H7 (cell line): ENCODE measurements at regions not wholly inside any gene's neighbourhood (a gene's known extent, or its start where the extent isn't known, plus 50 kb on each side); places are given as distances from the start of the nearest gene placed in this dataset.

Experiments
- DNase-seq: peaks from one replicate; pipeline ENCODE4 v3.0.0; 2012
- H3K27me3 ChIP-seq: 2 replicates; pipeline ENCODE4 v1.6.0; 2011; ENCODE audit warnings: mild to moderate bottlenecking, low read length; ENCODE audit not compliant: control insufficient read depth, insufficient read depth
- H3K36me3 ChIP-seq: replicated peaks from 2 replicates; pipeline ENCODE4 v1.5.1; 2011; ENCODE audit warnings: low read length; ENCODE audit not compliant: control insufficient read depth, insufficient read depth
- H3K4me3 ChIP-seq: 2 replicates; pipeline ENCODE4 v1.5.1; 2011; ENCODE audit warnings: low read depth, mild to moderate bottlenecking, control low read depth, low read length, moderate library complexity; ENCODE audit not compliant: insufficient read depth

DNA sequence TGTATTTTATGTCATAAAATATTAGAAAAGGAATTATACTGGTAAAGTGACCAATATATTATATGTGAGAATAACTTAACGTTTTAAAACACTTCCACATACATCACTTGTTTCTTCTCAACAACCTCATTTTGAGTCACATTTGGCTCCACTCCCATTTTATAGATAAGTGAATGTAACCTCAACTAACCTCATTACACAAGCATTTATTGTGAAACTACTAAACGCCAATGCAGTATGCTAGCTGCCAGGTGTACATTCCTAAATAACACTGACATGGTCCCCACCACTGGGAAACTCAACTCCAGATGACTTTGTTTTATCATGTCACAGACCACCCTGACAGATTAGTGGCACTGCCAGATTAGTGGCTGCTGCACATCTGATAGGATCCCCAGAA is 249.7 kb upstream of the CNTN4 start:
- DNase-seq, result no peak
- Histone ChIP-seq H3K36me3 (no peaks in the 10 kb centered on the region), H3K4me3 (no peak overlapping the region), H3K27me3 (no peaks in the 10 kb centered on the region)

DNA sequence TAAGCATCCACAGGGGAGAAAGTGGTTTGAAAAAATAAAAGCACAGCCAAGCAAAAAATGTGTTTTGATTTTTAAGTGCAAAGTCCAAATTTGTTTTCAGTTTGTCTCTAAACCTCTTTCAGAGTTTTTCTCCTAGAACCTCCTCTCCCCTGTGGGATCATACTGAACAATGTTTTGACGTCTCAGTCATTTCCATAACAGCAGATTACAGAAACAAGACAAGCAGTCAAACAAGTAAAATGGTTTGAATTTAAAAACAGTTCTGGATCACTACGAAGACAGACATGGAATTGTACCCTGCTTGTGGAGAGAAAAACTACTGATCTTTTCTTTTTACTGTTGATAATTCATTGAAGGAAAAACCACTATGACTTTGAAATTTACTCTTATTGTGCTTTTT is 245.7 kb upstream of the CNTN4 start:
- no peak for DNase-seq
- Histone ChIP-seq H3K36me3 (no peaks in the 10 kb centered on the region), H3K27me3 (no peaks in the 10 kb centered on the region), H3K4me3 (no peak overlapping the region)

DNA sequence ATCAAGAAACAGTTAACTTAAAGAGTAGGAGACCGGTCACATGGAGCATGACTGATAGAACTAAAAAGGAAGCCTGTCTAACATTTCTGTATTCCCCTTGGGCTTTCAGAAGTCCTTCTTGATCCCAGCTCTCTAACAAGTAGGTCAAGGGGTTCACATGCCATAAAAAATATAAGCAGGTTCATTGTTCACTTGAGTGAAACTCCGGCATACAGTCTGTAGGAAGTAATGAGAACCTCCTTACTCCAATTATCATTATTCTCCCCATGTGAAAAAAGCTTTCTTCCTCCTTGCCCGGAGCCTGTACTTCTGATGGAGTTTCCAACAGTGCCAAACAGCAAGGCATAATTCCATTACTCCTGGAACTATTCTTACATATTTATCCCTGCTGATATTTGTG is 242.8 kb upstream of the CNTN4 start:
- Histone ChIP-seq H3K27me3 (no peaks in the 10 kb centered on the region), H3K4me3 (no peak overlapping the region), H3K36me3 (no peaks in the 10 kb centered on the region)
- DNase-seq, result no peak

DNA sequence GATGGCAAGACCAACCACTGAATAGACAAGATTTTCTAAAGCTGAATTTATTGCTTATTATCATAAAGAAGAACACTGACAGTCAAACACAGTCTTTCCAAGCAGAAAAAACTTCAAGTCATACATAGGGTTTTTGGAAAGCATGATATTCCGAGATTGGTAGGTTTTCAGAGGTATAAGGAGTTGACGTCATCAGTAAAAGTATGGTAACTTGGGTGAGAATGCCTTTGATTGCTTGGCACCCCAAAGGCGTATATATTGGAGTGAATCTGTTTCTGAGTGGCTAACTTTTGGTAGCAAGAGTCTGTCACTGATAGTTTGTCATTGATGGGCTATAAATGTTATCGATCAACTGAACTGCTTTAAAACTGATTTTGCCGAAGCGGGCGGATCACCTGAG is 227.9 kb upstream of the CNTN4 start:
- no peak for DNase-seq
- Histone ChIP-seq H3K27me3 (no peaks in the 10 kb centered on the region), H3K36me3 (no peaks in the 10 kb centered on the region), H3K4me3 (no peak overlapping the region)

DNA sequence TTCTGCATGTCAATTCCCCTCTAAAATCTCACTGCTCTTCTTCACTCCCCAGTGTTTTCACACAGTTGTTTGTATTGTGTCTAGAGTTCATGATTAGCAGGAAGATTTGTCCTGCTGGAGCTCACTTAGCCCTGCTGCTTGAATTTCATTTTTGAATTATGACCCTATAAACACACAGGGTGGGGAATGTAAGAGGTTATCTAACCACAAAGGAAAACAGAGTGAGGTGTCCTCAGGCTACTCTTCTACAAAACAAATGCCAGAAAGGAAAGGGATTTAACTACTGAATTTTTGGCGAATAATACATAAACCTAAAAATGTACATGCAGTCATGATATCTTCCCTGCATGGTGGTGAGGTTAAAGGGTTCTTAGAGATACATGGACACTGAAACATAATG is 215.1 kb upstream of the CNTN4 start:
- H3K27me3 ChIP-seq, result no peaks in the 10 kb centered on the region
- DNase-seq, result no peak
- H3K36me3 ChIP-seq, result no peaks in the 10 kb centered on the region
- H3K4me3 ChIP-seq, result no peak overlapping the region

DNA sequence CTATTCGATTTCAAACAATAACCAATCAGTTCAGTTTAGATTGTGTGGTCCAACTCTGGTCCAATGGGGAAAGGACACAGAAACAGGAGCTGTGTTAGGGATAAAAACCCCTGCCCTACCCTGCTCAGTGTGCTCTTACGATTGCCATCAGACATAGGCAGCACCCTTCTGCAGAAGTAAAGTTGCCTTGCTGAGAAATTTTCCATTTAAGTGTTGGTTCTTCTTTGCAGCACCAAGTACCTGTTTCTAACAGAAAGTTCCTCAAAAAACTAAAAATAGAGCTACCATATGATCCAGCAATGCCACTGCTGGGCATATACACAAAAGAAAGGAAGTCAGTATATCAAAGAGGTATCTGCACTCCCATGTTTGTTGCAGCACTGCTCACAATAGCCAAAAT is 206.2 kb upstream of the CNTN4 start:
- no peak for DNase-seq
- H3K4me3 ChIP-seq, result no peak overlapping the region
- H3K27me3 ChIP-seq, result no peaks in the 10 kb centered on the region
- H3K36me3 ChIP-seq, result no peaks in the 10 kb centered on the region

DNA sequence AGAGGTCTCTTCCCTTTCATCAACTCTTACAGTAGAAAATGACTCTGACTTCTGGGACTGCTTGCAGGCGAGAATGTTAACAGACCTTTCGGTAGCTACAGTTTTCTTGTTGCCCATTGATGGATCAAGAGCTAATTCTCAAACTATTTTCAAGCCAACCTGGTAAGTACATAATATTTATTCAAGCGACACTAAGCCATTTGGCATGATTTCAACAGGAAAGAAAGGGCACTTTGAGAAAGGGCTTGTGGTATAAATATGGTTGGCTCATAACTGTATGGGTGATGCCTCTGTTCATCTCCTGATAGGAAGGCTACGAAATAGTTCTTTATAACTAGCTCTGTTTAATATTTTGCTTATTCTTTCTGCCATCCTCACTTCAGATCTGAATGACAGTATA is 196.2 kb upstream of the CNTN4 start:
- Histone ChIP-seq H3K27me3 (no peaks in the 10 kb centered on the region), H3K4me3 (no peak overlapping the region), H3K36me3 (no peaks in the 10 kb centered on the region)
- DNase-seq, result no peak

DNA sequence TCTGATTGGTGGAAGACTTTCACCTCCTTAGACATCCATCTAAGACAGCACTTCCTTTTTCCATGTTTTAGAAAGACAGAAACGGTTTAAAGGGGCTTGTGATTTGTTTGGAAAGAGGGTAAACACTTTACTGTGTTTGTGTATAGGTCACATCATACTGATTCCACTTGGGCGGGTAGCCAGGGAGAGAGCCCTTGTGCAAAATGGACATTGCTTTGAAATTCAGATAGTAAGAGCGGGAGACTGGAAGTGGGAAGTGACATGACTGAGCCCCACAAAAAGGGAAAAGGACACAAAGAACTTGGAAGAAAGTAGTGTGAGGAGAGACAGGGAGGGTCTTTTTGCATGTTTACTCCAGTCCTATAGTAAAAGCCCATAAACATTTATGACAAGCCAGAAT is 195.6 kb upstream of the CNTN4 start:
- DNase-seq, result no peak
- Histone ChIP-seq H3K4me3 (no peak overlapping the region), H3K36me3 (no peaks in the 10 kb centered on the region), H3K27me3 (no peaks in the 10 kb centered on the region)

DNA sequence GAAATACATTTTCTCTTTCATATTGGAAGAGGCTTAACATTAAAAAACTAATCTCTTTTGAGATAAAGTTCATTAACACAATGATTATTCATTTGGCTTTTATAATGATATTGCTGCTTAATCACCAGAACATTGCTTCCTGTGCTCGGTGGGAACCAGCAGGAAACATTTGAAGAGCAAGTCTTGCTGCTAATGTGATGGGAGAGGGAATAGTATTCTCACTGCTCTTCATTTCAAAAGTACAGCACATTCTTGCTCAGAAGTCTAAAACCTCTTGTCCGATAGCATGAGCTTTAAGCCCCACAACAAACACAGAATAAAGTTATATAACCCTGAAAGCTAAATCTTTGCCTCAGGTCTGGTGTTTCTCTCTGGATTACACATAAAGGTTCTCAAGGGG is 190.8 kb upstream of the CNTN4 start:
- no peak overlapping the region for H3K4me3 ChIP-seq
- H3K36me3 ChIP-seq, result no peaks in the 10 kb centered on the region
- DNase-seq, result no peak
- H3K27me3 ChIP-seq, result no peaks in the 10 kb centered on the region

DNA sequence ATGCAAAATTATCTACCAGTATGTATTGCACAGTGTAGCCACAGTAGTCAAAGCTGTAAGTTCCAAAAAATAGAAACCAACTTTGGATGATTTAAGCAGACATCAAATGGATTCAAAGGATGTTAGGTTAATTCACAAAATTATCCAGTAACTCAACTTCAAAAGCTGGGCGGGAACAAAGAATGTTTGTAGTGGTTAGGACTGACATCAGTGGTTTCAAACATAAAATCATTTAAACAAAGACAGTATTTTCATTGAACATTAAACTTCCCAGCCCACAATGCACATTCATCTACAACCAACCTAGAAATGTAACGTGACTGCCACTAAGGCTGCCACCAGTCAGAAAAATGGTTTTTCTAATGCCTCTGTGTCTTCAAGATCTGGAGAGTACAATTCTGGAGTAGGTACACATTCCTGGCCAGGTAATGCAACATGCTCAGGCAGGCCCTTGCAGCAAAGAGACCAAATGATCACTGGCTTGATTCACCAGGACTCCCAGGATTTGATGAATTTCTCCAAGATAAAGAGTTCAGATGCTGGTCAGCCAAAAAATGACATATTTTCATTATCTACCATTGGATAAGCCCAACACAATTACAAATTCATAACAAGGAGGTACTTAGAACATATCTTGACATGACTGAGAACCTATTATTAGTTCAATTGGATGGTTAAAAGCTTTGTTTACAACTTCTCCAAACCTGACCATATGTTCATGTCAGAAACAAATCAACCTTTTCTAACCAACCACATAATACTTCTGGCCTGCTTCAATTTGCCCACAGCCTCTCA is 189.8 kb upstream of the CNTN4 start:
- H3K27me3 ChIP-seq, result no peaks in the 10 kb centered on the region
- H3K4me3 ChIP-seq, result no peak overlapping the region
- no peak for DNase-seq
- no peaks in the 10 kb centered on the region for H3K36me3 ChIP-seq

DNA sequence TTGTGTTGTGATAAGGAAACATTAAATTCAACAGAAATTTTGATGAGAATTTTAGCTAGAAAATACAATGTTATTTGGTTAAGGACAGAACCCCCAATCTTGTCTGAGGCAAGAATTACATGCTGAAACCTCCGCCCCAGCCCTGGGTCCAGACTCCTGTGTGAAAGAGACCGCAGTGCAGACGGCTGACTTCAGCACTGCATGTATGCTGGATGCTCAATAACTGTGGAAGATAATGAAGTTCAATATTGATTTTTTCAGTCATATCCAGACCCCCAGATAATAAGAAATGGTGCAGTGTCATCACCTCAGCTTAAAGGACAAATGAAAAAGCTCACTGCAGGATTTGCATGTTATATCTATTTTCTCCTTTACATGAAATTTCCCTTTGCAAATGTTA is 188.3 kb upstream of the CNTN4 start:
- H3K4me3 ChIP-seq, result no peak overlapping the region

DNA sequence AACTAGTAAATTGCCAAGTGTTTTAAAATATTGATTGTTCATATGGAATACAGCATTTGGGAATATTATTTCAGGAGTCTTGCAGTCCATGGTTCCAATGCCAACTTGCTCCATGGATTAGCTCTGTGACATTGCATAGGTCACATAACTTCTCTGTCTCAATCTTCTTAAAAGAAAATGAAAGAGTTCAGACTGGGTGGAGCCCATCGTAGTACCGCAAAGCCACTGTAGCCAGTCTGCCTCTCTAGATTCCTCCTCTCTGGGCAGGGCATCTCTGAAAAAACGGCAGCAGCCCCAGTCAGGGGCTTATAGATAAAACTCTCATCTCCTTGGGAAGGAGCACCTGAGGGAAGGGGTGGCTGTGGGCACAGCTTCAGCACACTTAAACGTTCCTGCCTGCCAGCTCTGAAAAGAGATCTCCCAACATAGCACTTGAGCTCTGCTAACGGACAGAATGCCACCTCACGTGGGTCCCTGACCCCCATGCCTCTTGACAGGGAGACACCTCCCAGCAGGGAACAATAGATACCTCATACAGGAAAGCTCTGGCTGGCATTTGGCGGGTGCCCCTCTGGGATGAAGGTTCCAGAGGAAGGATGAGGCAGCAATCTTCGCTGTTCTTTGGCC is 168.8 kb upstream of the CNTN4 start:
- Histone ChIP-seq H3K36me3 (no peaks in the 10 kb centered on the region), H3K4me3 (no peak overlapping the region), H3K27me3 (no peaks in the 10 kb centered on the region)
- no peak for DNase-seq

More for the DNA sequence above, 188.3 kb upstream of the CNTN4 start:
- H3K27me3 ChIP-seq, result no peaks in the 10 kb centered on the region
- H3K36me3 ChIP-seq, result no peaks in the 10 kb centered on the region
- no peak for DNase-seq

DNA sequence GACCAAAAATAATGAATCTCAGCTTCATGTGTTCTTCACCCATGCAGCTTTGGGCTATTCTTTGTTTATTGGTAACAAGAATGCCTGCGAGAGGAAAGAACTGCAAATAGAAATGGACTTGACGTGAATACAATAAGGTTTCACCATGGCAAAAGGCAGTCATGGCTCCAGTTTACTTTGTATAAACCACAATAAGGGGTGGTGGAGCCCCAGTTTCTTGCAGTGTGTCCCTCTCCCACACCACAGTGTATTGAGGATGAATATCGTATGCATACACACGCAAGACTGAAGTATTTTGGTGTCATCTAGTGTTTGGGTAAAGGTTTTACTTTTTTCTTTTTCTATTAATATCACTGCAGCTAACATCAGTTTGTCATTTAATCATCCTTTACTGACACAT is 159.7 kb upstream of the CNTN4 start:
- H3K4me3 ChIP-seq, result no peak overlapping the region
- H3K36me3 ChIP-seq, result no peaks in the 10 kb centered on the region
- DNase-seq, result no peak
- no peaks in the 10 kb centered on the region for H3K27me3 ChIP-seq

DNA sequence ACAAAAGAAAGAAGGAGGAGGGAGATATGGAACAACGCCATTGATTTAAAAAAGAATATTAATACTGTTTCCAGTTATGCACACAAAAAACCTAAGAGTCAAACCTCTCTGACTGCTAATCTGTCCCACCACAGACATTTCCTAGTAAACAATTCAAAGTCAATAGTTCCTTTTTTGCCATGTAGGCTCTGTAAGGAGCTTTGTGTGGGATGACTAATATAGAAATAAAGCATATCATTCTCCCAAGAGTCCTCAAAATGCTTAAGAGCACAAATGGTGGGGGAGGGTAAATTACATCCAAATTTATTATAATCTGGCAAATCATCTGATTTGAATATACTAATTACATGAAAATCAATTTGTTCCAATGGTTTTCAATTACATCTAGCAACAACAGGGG is 155.9 kb upstream of the CNTN4 start:
- H3K36me3 ChIP-seq, result no peaks in the 10 kb centered on the region
- no peaks in the 10 kb centered on the region for H3K27me3 ChIP-seq
- no peak overlapping the region for H3K4me3 ChIP-seq
- DNase-seq, result no peak

DNA sequence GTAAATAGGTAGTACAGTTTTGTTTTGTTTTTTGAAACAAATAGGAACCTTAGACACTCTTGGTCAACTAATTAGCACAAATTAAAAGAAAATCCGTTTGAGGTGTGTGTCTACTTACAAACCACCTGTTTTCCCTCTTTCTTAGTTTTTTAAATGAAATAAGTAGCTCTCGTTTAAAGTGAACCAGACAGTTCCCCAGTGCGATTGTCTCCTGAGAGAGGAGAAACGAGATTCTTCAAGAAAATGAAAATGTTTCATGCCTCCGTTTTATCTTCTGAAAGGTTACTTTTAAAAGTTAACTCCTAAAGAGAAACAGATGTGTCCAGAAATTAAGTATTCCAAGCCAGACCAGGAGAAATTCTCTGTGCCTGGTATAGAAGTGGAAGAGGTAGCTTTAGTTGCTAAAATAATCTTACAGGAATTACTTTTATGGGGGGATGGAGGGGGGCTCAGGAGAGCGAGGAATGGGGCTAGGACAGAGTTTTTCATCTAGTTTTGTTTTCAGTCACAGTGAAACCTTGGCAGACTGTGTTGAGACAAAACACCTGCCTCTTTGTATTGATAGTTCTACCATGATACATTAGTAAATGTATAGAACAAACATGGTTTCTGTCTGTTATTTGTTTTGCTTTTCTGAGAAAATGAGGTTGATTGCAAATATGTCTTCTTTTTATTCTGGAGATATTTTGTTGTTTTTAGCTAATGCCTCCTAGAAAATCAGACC is 155.1 kb upstream of the CNTN4 start:
- H3K36me3 ChIP-seq, result no peaks in the 10 kb centered on the region
- H3K27me3 ChIP-seq, result no peaks in the 10 kb centered on the region
- no peak overlapping the region for H3K4me3 ChIP-seq
- DNase-seq, result no peak
